Upper lobe of left lung (tissue), 4 donors: ENCODE measurements at regions not wholly inside any gene's neighbourhood (a gene's known extent, or its start where the extent isn't known, plus 50 kb on each side); places are given as distances from the start of the nearest gene placed in this dataset.

Experiments used
- POLR2AphosphoS5 ChIP-seq, 2 donors: sonication (generic); formaldehyde crosslinking; IDR thresholded peaks; one replicate each; pipeline ENCODE4 v1.5.1; 2017; ENCODE audit warnings: antibody characterized with exemption in 2 of 2
- TF ChIP-seq, protein P1 (sequence below), 6 experiments: fragments of 450-650 bp in 4 of 6; fragments of 200-600 bp in 2 of 6; sonication (generic) in 2 of 6; IDR thresholded peaks; one replicate each; pipeline ENCODE4 v1.5.1; 2016 to 2019; ENCODE audit warnings: antibody characterized with exemption in 6 of 6

DNA sequence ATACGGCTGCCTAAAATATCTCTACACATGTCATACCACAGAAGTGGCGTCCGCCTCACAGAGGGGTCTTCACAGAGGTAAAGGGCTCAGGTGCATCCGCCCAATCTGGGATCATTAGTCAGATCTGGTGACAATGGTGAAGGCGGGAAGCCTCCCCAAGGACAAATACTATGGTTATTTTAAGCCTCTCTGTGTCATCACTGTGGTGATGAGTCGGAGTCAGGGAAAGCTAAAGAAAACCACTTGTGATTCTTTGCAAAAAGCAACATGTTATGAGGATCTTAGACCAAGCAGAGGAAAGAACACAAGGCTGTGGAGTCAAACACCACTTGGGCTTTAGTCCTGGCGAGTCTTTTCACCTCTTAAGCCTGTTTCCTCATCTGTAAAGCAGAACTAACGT is 190.4 kb downstream of the DRD1 start:
- TF ChIP-seq, protein P1, sequence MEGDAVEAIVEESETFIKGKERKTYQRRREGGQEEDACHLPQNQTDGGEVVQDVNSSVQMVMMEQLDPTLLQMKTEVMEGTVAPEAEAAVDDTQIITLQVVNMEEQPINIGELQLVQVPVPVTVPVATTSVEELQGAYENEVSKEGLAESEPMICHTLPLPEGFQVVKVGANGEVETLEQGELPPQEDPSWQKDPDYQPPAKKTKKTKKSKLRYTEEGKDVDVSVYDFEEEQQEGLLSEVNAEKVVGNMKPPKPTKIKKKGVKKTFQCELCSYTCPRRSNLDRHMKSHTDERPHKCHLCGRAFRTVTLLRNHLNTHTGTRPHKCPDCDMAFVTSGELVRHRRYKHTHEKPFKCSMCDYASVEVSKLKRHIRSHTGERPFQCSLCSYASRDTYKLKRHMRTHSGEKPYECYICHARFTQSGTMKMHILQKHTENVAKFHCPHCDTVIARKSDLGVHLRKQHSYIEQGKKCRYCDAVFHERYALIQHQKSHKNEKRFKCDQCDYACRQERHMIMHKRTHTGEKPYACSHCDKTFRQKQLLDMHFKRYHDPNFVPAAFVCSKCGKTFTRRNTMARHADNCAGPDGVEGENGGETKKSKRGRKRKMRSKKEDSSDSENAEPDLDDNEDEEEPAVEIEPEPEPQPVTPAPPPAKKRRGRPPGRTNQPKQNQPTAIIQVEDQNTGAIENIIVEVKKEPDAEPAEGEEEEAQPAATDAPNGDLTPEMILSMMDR (IDR thresholded peaks at IDR 0.05), result no peak
- no peak for TF ChIP-seq POLR2AphosphoS5 (IDR thresholded peaks at IDR 0.05)
